HG03108 (cell line): ENCODE measurements at regions not wholly inside any gene's neighbourhood (a gene's known extent, or its start where the extent isn't known, plus 50 kb on each side); places are given as distances from the start of the nearest gene placed in this dataset.
"Not testable (repeated sequence)": the region's sequence is repeated elsewhere in the genome, so short reads cannot be mapped to it uniquely, and the experiment has no call there.

ENCODE experiments used
- ATAC-seq: cut with Tn5 transposase; IDR thresholded peaks from one replicate; pipeline ENCODE4 v1.9.1; 2021; ENCODE audit warnings: moderate library complexity; ENCODE audit not compliant: unreplicated experiment

DNA sequence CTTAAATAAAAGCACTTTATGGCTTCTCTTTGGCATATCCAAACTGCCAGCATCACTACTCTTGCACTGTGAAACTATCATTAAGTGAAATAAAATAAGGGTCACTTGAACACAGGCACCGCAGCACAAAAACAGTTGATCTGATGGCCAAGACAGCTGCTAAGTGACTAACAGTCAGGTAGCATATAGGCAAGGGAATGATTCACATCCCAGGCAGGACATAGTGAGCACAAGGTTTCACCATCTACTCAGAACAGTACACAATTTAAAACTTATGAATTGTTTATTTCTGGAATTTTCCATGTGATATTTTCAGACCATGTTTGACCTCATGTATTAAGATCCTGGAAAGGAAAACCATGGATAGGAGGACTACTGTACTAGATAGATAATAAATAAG lies 214.2 kb downstream of the MREG start:
- ATAC-seq: no peak

DNA sequence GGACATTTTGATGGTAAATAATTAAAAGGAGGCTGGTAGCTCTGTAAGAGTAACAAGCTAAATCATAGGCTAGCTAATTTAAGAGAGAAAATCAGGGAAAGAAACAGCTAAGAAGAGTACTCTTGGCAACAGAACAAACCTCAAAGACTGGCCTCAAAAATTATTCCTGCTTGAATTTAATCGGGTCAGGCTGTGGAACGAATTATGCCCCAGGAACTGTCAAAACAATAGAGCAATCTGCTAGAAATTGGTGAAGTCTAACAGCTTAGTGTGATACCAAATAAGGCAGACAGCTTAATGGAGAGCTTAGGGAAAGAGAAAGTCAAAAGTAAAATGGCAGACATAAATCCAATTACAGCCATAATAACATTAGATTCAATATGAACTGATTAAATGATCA lies 215.7 kb downstream of the MREG start:
- ATAC-seq: no peak

GRCh38 chr2:215796140-215796855 lies 217.1 kb downstream of the MREG start:
- no peak for ATAC-seq

DNA sequence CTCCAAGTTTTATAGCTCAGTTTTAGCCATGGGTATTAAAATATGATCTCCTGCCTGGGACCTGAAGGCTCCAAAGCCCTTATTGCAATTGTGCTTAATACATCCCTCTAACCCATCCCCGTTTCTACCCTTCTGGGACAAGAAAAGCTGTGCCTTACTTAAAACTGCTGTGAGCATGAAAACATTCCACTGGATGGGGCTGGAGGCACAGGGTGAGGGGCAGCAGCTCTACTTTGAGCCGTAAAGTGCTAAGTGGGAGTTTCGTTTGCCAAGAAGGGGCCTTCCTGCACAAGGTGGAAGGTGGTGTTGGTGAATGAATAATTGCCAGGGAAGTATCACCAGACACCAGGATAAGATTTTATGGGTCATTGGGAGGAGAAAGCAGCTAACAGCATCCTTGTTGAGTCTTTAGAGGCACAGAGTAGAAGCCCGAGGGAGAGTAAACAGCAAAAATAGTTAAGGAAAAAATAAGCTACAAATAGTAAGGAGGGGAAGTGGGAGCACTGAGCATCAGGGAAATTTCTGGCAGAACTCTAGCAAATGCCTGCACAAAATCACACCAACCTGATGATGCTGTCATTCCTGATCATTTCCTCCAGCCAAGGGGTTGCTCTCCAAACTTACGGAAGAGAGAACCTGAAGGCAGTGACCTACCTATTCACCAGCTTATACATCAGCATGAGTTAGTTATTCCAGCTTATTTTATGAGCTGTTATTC lies 218.4 kb downstream of the MREG start:
- no peak for ATAC-seq

DNA sequence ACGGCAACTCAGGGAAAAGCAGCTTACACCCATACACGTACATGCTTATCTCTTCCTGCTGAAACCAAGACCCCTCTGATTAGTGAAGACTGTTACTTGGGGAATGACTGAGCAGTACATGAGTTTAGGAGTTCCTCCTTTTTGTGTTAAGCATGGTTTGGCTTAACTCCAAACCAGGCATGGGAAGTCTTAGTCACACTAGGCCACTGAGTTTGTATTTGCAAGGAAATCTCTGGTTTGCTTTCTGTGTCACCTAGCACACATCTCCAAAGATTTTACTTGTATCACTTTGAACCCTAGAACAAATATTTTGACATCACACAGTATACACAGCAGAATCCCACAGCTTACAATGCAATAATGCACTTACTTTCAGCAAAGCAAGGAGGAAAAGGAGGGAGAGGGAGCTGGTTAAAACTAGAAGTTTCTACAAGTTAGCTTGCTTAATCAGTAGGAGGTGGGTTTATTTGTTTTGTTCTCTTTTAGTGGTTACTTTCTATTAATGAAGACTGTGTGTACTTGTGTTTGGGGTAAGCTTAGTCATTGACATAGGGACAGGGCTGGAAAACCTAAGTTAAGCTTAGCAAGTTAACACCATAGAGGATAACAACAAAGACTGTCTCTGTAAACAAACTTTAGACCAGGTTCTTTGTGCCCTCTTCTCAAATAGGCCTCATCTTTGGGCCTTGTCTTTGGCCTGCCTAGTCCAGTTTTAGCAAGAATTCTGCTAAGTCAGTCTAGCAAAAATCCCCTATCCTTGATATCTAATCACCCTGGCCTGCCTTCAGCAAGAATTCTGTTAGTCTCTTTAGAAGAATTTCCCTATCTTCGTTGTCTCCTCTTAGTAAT lies 219.4 kb downstream of the MREG start:
- peak; percentile 60 for ATAC-seq

- ATAC-seq: no peak
These were observed 221.8 kb downstream of the MREG start for GRCh38 chr2:215791481-215791937.

DNA sequence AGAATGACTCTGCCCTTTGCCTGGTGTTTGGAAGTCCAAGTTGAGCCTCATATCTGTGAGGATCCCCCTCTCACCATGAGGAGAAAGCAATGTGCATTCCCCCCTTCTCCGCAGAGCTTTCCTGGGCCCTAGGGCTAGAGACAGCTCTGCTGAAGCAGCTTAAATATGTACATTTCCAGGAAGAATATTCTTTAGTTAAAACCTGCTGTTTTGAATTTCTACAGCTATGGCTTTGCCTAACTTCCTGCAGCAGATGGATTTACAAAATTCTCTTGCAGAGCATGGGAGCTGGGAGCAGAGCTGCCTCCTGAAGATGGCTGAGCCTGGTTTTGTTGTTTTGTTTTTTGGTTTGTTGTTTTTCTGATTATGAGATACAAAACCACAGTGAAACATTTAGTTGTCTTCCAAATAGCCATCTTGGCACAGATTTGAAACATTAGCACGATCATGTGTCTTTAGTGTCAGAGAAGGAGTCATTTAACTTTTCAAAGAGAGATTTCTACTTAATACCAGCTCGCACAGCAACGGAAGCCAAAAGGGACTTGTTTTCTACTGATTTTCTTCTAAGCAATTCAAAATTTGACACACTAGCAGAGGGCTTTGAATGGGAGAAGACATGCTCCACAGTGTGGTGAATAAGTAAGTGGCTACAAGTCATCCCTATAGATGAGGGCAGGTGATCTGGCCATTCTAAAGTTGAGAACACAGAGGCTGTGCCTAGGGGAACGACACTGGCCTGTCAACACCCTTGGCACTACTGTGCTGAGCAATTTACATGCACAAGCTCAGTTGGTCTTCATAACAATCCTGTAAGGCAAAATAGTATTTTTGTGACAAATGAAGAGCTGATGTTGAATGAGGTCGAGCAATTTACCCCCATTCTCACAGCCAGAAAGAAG lies 222.6 kb downstream of the MREG start:
- no peak for ATAC-seq

GRCh38 chr2:215787565-215788178 lies 225.7 kb downstream of the MREG start:
- ATAC-seq: no peak

GRCh38 chr2:215787025-215787424 lies 226.3 kb downstream of the MREG start:
- no peak for ATAC-seq

DNA sequence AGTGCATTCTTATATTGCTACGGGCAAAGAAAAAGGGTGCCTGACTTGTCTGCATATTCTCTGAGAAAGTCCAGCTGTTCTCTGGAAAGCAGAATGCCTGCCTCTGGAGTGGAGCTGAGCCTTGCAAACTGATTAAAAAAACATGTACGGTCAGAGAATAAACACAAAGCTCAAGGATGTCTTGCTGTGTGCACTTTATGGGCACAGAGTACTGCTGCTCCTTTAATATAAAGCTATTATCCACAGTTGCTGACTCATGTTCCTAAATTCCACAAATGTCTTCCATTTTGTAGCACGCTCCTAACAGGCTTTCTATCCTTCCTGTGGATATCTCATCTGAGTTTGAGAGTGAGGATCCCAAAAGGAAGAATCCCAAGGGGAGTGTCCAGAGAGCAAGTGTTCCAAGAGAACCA lies 229.0 kb downstream of the MREG start:
- no peak for ATAC-seq

DNA sequence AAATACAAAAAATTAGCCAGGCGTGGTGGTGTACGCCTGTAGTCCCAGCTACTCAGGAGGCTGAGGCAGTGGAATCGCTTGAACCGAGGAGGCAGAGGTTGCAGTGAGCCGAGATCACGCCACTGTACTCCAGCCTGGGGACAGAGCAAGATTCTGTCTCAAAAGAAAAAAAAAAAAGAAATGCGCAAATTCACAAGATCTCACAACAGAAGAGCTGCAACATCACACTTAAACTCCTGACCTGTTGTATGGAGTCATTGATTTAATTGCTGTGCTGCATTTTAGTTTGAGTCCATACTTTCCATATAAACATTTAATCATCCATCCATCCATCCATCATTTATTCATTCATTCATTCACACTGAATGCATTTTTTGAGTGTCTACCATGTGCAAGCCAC lies 229.7 kb downstream of the MREG start:
- ATAC-seq: not testable (repeated sequence)

DNA sequence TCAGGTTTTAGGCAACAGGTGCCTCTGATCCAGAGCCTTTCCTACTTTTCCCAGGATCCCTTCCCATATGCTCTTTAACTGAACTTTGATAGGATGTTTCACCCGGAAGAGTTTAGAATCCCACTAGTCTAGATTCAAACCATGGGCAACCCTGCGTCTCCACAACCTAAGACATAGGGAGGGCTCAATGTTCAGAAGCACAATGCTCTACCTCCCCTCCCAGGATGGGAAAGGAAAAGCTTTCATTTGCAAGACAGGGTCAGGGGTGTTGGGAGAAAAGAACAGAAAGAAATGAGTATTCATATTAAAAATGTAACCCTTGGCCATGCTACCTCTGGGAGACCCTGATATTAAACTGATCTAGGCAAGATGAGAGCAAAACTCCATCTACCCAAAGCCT lies 230.4 kb downstream of the MREG start:
- ATAC-seq: no peak

DNA sequence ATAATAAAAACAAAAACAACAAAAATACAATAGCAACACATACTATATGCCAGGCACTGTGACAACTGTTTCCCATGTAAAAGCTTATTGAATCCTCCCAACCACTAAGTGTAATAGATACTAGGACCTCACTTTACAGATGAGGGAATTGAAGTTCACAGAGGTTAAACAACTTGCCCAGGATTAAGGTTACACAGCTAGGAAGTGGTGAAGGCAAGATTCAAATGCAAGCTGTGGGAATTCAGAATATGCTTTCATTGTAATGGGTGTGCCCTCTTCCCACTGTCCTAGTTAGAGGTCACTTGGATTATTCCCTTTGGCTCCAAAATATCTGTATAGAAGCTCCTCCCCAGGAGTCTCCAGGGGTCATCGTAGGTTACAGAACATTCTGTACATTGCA lies 231.1 kb downstream of the MREG start:
- no peak for ATAC-seq

DNA sequence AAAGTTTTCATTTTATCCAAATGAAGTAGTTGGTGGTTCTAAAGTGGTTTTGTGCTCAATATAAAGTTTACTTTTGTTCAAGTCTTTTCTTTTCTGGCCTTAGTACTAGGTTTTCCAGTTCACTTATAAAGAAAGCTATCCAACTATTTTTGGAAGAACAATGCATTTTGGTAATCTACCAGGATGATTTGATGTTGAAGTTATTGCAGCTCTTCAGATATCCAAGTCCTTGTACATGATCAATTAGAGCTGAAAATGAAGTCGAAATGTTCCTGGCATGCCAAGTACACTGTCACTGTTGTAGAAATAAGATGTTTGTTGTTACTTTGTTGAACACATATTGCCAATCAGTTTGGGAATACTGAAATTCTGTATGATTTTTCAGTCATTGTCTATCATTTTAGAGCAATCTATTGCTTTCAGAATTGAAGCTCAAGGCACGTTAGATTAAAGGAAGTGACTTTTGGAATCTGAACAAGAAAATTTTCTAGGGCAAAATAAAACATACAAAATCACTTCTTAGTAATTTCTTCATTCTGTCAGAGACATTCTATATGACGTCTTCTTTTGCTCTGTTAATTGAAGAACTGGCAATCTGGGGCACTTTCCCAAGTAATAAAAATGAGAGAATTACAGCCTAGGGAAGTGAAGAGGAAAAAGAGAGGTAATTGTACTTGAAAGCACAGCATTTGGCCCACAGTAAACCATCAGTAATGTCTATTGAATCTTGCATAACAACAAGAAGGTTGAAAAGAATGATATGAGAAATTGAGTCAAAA lies 232.3 kb downstream of the MREG start:
- no peak for ATAC-seq

- no peak for ATAC-seq
These were observed 233.0 kb downstream of the MREG start for GRCh38 chr2:215780313-215780712.

- ATAC-seq: no peak
These were observed 233.4 kb downstream of the MREG start for GRCh38 chr2:215779912-215780311.

DNA sequence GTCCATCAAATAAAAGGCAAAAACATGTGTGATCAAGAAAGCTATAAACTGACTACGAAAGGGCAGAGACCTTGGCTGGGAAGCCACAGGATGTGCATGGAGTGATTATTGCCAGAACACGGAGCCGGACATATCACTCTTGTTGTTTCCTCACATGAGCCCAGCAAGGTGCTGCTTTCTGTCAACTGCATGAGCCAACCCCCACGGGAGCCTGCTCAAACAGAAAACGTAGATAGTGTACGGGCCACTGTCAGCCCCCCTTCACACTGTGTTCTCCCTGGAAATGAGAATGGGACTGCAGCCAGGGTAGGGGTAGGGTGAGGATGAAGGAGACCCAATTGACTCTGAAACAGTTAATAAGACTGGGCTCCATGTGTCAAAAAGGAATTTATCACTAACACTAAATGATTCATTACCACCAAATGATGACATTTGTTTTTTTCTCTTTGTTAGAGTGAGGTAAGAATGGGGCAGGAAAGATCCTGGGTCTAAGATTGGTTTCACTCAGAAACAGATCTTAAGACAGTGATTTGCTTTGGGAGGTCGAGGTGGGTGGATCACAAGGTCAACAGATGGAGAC lies 235.8 kb downstream of the MREG start:
- no peak for ATAC-seq

GRCh38 chr2:215775106-215775505 lies 238.2 kb downstream of the MREG start:
- ATAC-seq: no peak

DNA sequence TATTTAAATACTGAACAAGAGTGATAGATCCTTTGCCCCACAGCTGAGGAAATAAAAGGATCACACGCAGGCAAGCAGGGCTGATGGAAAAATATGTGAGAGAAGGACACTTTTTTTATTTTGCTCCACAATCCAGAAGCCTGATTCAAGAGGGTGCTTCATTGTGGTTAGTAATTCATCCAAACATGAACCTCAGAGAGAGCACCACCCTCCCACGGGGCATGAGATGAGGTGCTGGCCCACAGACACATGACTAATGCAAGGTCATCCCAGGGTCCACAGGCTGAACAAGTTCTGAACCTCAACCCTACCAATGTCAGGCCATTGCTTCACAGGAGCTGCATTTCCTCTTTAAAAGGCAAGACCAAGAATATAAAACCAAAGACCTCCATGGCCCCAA lies 239.6 kb downstream of the MREG start:
- no peak for ATAC-seq
